GM20431 (cell line): ENCODE measurements at regions not wholly inside any gene's neighbourhood (a gene's known extent, or its start where the extent isn't known, plus 50 kb on each side); places are given as distances from the start of the nearest gene placed in this dataset.

ENCODE experiments used
- in situ Hi-C: fragments of 300-500 bp; cut with MseI, MboI; formaldehyde crosslinking; loops from one replicate; pipeline ENCODE4 v1.15.0; 2020; ENCODE audit warnings: low sequenced_read_pairs; ENCODE audit not compliant: unreplicated experiment

DNA sequence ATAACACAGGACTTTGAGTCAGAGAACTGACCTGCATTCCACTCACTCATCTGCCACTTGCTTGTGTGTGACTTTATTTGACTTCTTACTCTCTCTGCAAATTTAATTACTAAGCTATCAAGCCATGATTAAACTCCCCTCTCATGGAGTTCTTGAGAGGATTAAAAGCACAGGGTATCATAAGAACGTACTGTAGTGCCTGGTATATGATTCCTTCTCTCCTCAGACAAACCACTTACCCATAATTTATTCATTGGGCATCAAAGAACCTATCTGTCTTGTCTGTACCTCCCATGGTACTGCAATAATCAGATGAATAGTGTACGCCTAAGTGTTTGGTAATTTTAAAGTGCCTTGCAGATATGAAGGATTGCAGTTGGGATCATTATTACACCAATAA lies 130.6 kb upstream of the UBASH3B start:
- in situ Hi-C loops = loop anchor here (25.0 kb wide), 2 partner anchors 313 to 863 kb away; no protein-coding TSS in a partner anchor

DNA sequence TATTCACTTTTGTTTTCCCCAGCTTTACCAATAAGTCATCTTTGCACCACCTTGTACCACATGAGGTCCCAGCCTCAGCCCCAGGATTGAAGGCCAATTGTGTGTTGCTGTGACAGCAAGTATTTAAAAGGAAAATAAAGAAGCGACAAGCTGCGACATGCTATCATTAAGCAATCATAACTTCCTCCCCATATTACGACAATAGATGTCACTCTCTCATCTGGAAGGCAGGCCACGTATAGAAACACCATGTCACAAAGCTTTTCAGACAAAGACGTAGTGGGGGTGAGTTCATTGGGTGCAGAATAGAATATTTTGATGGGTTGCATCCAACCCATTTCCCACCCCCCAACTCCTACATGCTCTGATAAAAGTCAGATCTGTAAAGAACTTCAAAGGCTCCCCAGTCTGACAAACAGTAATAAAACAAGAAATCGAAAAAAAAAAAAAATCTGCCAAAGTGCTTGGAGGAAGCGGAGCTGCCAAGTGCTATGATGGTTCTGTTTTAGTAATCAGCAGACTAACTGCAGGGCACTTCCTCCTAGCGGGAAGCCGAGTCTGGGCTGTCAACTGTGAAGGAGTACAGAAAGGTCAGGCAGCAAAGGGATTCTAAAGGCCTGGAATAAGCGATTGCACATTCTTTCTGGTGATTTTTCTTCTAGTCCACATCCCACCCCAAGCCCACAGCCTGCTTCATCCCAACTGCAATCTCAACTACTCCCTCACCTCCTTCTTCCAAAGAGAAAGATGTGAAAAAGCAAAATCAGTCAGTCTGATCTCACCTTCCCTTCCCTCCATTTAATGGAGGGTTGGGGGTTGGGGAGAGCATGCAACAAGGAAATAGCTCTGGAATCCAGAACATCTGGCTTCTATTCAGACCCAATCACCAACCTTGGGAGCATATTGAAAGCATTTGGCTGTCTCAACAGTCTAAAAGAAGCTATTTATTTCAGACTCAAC lies 131.4 kb upstream of the UBASH3B start:
- in situ Hi-C loops = loop anchor here (25.0 kb wide), 2 partner anchors 312 to 862 kb away; no protein-coding TSS in a partner anchor

DNA sequence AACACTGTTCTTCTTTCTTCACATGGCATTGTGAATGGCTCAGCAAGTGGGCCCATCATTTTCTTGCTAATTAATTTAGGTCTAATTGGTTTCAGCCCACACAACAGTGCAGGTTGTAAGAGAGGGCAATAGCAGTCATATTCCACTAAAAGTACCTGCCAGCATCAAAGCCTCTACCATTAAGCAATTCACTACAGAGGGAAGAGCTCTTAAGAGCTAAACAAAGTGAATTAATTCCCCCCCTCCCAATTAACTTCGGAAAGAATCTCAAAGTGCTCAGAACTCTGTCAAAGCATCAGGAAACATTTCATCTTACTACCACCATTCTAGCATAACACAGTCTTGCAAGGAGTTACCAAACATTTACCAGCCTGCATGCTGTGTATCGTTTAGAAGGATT lies 133.9 kb upstream of the UBASH3B start:
- in situ Hi-C loops = loop anchor here (25.0 kb wide), 2 partner anchors 309 to 859 kb away; no protein-coding TSS in a partner anchor

DNA sequence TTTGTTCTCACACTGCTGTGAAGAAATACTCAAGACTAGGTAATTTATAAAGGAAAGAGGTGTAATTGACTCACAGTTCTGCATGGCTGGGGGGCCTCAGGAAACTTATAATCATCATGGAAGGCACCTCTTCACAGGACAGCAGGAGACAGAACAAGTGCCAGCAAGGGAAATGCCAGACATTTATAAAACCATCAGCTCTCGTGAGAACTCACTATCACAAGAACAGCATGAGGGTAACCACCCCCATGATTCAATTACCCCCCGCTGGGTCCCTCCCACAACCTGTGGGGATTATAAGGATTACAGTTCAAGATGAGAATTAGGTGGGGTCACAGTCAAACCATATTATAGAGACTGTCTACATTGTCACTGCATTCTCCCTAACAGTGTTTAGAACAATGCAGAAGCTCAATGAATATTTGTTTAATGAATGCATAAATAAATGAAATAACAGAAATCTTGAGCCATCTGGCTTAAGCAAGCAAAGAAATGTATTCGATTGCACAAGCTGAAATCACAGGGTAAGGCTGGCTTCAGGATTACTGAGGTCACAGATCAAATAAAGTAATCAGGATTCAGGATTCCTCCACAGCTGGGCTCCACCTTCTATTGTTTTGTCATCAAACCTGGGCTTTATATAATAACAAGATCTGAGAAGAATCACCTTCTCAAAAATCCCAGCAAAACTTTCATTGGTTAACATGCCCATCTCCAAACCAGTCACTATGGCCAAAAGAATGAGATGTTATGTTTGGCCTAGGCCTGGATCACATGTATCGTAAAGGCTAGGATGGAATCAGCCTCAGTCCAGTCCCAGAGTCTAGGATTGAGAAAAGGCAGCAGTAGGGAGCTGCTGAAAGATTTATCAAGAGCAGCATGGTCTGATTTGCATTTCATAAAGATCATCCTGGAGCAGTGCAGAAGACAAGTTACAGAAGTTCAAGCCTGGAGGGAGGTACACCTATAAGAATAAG lies 137.8 kb upstream of the UBASH3B start:
- in situ Hi-C loops = loop anchor here (25.0 kb wide), 2 partner anchors 305 to 855 kb away; no protein-coding TSS in a partner anchor

GRCh38 chr11:122516686-122517085 lies 138.8 kb upstream of the UBASH3B start:
- in situ Hi-C loops = loop anchor here (25.0 kb wide), 2 partner anchors 304 to 854 kb away; no protein-coding TSS in a partner anchor

DNA sequence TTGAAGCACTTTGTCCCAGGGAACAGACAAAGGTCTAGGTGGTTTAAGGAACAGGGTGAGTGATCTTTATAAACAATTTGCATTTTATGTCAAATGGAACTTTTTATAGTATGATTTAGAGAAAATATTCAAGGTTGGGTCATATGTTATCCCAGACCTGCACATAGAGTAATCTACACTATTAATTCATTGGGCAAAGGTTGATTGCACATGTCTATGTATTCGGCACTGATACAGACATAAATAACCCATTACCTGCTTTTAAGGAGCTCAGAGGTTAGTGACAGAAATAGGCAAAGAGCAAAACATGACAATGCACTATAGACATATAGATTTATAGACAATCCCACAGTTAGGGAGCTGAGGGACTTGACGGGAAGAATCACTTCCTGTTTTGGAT lies 141.5 kb upstream of the UBASH3B start:
- in situ Hi-C loops = loop anchor here (25.0 kb wide), 2 partner anchors 302 to 852 kb away; no protein-coding TSS in a partner anchor

DNA sequence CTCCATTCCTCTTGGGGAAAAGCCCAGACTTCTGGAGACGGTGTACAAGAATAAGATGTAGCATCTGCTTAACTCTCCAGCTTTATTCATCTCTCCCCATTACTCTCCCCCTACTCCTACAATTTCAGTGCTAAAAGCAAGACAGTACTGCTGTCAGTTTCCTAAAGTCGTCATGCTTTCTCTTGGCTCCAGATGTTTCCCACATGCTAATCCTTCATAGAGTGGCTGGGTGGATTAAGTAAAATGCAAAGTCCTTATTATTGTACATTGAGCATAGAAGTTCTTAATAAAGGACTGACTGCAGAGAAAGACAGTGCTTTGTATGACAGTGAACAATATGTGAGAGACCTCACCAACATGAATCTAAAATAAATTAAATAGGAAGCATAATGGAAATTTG lies 142.2 kb upstream of the UBASH3B start:
- in situ Hi-C loops = loop anchor here (25.0 kb wide), 2 partner anchors 301 to 851 kb away; no protein-coding TSS in a partner anchor

DNA sequence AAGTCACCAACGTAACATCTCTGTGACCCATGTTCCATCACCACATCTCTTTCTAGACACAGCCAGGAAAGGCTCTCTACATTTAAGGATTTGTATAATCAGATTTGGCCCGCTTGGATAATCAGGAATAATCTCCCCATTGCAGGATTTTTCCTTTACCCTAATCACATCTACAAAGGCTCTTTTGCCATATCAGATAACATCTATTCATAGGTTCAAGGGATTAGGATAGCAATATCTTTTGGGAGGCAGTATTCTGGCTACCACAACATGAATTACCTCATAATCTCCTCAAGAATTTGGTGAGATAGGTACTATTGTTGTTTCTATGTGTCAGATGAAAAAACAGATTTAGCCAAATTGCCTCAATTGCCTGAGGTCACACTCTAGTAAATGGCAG lies 142.8 kb upstream of the UBASH3B start:
- in situ Hi-C loops = loop anchor here (25.0 kb wide), 2 partner anchors 300 to 850 kb away; no protein-coding TSS in a partner anchor

- in situ Hi-C loops = loop anchor here (25.0 kb wide), 2 partner anchors 298 to 848 kb away; no protein-coding TSS in a partner anchor
Measured at GRCh38 chr11:122509899-122510298, 145.6 kb upstream of the UBASH3B start.

- in situ Hi-C loops = loop anchor here (25.0 kb wide), 2 partner anchors 297 to 847 kb away; no protein-coding TSS in a partner anchor
Measured at GRCh38 chr11:122509091-122509490, 146.4 kb upstream of the UBASH3B start.

DNA sequence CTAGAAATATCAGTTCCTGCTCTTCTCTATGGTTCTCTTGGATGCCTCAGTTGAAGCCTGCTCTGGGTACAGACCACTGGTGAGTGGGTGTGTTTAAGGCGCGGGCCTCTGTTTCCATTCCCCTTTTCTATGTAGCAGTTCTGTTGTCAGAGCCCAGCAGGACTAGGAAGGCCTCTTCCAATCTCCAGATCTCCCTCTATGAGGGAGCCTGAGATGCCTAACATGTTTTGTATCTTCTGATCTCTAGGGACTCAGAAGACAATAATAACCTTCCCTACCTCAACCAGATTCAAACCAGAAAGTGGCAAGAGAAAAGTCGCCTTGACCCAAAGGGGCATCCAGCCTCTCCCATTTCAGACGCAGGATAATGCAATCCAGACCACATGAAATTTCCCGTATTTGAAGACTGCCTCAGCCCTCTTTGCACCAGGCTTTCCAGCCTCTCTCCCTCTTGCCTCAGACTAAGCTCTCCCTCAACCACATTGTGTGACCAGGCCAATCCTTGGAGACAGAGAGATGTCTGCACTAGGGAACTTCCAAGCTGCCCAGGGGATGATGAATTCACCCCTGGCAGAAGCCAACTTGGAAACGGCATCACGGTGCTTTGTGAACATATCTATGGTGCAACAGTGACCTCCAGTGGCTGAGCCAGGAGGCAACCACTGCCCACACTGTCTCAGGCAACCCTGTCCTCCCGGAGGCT lies 150.1 kb upstream of the UBASH3B start:
- in situ Hi-C loops = loop anchor here (25.0 kb wide), 2 partner anchors 293 to 843 kb away; no protein-coding TSS in a partner anchor

DNA sequence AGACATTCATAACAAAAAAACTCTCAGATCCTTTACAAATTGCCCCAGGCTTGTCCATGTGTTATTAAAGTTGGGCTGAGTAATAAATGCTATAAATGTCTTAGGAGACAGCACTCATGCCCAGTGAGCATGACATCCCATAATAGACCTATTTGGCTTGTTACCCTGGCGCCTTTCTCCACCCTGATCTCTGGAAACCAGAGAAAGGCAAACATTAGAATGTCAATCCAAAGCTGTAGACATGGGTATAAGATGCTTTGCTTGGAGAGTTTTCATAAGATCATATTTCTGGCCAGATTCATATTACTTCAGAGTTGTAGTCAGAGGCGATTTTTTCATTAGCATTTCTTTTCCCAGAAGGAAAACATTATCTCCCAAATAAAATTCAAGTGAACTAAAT lies 161.3 kb upstream of the UBASH3B start:
- in situ Hi-C loops = no loop called here

DNA sequence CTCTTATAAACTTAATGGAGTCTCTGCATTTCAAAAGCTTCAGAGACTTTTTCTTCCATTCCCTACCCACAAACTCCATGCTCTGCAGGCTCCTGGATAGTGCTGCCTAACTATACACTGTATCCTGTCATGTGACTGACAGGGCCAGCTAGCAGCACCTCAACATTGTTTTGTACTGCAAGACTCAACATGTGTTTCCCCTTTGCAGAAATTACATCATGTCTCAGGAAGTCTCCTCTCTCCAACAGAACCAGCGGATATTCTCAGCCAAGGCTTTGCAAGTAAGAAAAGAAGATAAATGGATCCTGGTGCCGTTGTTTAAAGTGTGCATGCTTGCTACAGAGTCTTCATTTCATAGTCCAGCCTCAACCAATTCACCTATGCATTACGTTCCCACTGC lies 164.0 kb upstream of the UBASH3B start:
- in situ Hi-C loops = no loop called here

DNA sequence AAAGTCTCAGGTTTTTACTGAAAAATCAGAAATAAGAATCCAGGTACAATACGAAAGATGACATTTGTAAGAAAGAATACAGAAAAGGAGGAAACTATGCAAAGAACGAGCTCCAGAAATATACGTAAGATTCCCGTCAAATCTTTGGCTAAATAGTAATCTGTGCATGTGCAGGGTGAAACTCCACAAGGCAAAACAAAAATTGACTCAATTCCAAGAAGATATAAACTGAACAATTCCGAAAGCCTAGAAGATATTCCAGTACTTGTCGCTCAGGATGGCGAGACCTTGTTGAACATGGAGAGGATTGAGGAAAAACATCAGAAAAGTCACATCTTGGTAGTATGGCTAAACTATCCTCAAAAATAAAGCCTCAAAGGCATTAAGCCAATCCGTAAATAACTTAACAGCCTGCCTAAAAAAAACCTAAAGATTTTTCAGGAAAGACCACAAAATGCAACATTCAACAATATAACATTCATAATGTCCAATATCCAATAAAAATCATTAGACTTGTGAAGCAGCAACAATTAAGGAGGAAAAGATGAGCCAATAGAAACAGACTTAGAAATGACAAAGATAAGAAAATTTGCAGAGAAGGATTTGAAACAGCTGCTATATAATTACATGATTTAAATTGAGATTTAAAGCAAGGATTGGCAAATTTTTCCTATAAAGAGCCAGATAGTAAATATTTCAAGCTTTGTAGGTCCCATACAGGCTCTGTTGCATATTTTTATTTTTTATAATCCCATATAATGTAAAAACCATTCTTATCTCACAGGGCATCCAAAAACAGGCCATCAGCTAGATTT lies 166.4 kb upstream of the UBASH3B start:
- in situ Hi-C loops = no loop called here

DNA sequence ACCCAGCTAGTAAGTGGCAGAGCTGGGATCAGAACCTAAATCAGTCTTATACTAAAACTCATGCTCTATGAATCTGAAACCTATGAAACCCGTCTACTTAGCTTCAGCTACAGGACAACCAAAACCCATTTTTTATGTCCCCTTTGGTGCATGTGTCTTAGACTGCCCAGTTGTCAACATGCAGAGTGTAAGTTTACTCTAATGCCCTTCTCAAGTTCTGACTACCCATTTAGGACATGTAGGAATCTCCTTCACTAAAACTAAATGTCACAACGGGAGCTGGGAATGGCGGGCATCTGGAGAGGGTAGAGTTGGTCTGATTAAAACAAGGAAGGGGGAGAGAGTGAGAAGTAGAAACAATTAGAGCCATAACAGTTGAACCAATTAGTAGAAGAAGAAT lies 167.9 kb upstream of the UBASH3B start:
- in situ Hi-C loops = no loop called here

- in situ Hi-C loops = no loop called here
Measured at GRCh38 chr11:122486793-122487495, 168.6 kb upstream of the UBASH3B start.

GRCh38 chr11:122478986-122479385 lies 176.5 kb upstream of the UBASH3B start:
- in situ Hi-C loops = no loop called here

GRCh38 chr11:122468965-122469364 lies 186.6 kb upstream of the UBASH3B start:
- in situ Hi-C loops = no loop called here
